ENCODE measurements at regions not wholly inside any gene's neighbourhood (a gene's known extent, or its start where the extent isn't known, plus 50 kb on each side); places are given as distances from the start of the nearest gene placed in this dataset.
"Not testable (repeated sequence)": the region's sequence is repeated elsewhere in the genome, so short reads cannot be mapped to it uniquely, and the experiment has no call there.

GRCh38 chr5:133867851-133868545, 100.4 kb downstream of the C5orf15 start:
- H3K27me3 ChIP-seq (ENCODE audit: control insufficient read depth, insufficient read depth, low read length): peaks cover 9% of the 10 kb centered on the region
- no peak overlapping the region for H3K27ac ChIP-seq (ENCODE audit: low read length)
- no peak for DNase-seq
- no peaks in the 10 kb centered on the region for H3K36me3 ChIP-seq (ENCODE audit: control insufficient read depth, insufficient read depth, low read length)
- H3K4me3 ChIP-seq (ENCODE audit: low read length): no peak overlapping the region
- peaks cover 8% of the 10 kb centered on the region for H3K4me1 ChIP-seq (ENCODE audit: control insufficient read depth, insufficient read depth, low read length)
- H3K9me3 ChIP-seq (ENCODE audit: control insufficient read depth, low read depth, low read length): no peaks in the 10 kb centered on the region
- WGBS (ENCODE audit: insufficient coverage, low lambda C conversion rate): no CpG with 5 or more reads among the region's 10 CpGs

- WGBS (ENCODE audit: insufficient coverage, low lambda C conversion rate): no CpG with 5 or more reads among the region's 4 CpGs
- H3K4me1 ChIP-seq (ENCODE audit: control insufficient read depth, insufficient read depth, low read length): peaks cover 8% of the 10 kb centered on the region
- DNase-seq: no peak
- peaks cover 9% of the 10 kb centered on the region for H3K27me3 ChIP-seq (ENCODE audit: control insufficient read depth, insufficient read depth, low read length)
- H3K4me3 ChIP-seq (ENCODE audit: low read length): no peak overlapping the region
- no peaks in the 10 kb centered on the region for H3K36me3 ChIP-seq (ENCODE audit: control insufficient read depth, insufficient read depth, low read length)
- H3K9me3 ChIP-seq (ENCODE audit: control insufficient read depth, low read depth, low read length): no peaks in the 10 kb centered on the region
- no peak overlapping the region for H3K27ac ChIP-seq (ENCODE audit: low read length)
Measured at GRCh38 chr5:133867341-133867740, 101.1 kb downstream of the C5orf15 start.

- DNase-seq: no peak
- WGBS (ENCODE audit: insufficient coverage, low lambda C conversion rate): no CpG with 5 or more reads among the region's 3 CpGs
- peaks cover 9% of the 10 kb centered on the region for H3K27me3 ChIP-seq (ENCODE audit: control insufficient read depth, insufficient read depth, low read length)
- no peak overlapping the region for H3K4me3 ChIP-seq (ENCODE audit: low read length)
- no peak overlapping the region for H3K27ac ChIP-seq (ENCODE audit: low read length)
- no peaks in the 10 kb centered on the region for H3K9me3 ChIP-seq (ENCODE audit: control insufficient read depth, low read depth, low read length)
- peaks cover 8% of the 10 kb centered on the region for H3K4me1 ChIP-seq (ENCODE audit: control insufficient read depth, insufficient read depth, low read length)
- H3K36me3 ChIP-seq (ENCODE audit: control insufficient read depth, insufficient read depth, low read length): no peaks in the 10 kb centered on the region
Measured at GRCh38 chr5:133866903-133867245, 101.6 kb downstream of the C5orf15 start.

- H3K4me1 ChIP-seq (ENCODE audit: control insufficient read depth, insufficient read depth, low read length): peaks cover 8% of the 10 kb centered on the region
- DNase-seq: no peak
- H3K36me3 ChIP-seq (ENCODE audit: control insufficient read depth, insufficient read depth, low read length): no peaks in the 10 kb centered on the region
- peaks cover 9% of the 10 kb centered on the region for H3K27me3 ChIP-seq (ENCODE audit: control insufficient read depth, insufficient read depth, low read length)
- no peak overlapping the region for H3K27ac ChIP-seq (ENCODE audit: low read length)
- H3K9me3 ChIP-seq (ENCODE audit: control insufficient read depth, low read depth, low read length): no peaks in the 10 kb centered on the region
- no CpG with 5 or more reads among the region's 12 CpGs for WGBS (ENCODE audit: insufficient coverage, low lambda C conversion rate)
- H3K4me3 ChIP-seq (ENCODE audit: low read length): no peak overlapping the region
Measured at GRCh38 chr5:133866160-133866902, 102.1 kb downstream of the C5orf15 start.

- Histone ChIP-seq H3K4me3 (ENCODE audit: low read length) (no peak overlapping the region), H3K36me3 (ENCODE audit: control insufficient read depth, insufficient read depth, low read length) (no peaks in the 10 kb centered on the region), H3K4me1 (ENCODE audit: control insufficient read depth, insufficient read depth, low read length) (peaks cover 5% of the 10 kb centered on the region), H3K27me3 (ENCODE audit: control insufficient read depth, insufficient read depth, low read length) (peaks cover under 1% of the 10 kb centered on the region), H3K27ac (ENCODE audit: low read length) (no peak overlapping the region), H3K9me3 (ENCODE audit: control insufficient read depth, low read depth, low read length) (no peaks in the 10 kb centered on the region)
- no peak for DNase-seq
- 67% methylated on average over 1 of the region's 5 CpGs for WGBS (ENCODE audit: insufficient coverage, low lambda C conversion rate)
Measured at GRCh38 chr5:133865113-133865512, 103.3 kb downstream of the C5orf15 start.

GRCh38 chr5:133864711-133865110, 103.7 kb downstream of the C5orf15 start:
- no peak for DNase-seq
- H3K9me3 ChIP-seq (ENCODE audit: control insufficient read depth, low read depth, low read length): no peaks in the 10 kb centered on the region
- H3K4me1 ChIP-seq (ENCODE audit: control insufficient read depth, insufficient read depth, low read length): peaks cover 5% of the 10 kb centered on the region
- no peak overlapping the region for H3K27ac ChIP-seq (ENCODE audit: low read length)
- no peak overlapping the region for H3K4me3 ChIP-seq (ENCODE audit: low read length)
- H3K27me3 ChIP-seq (ENCODE audit: control insufficient read depth, insufficient read depth, low read length): no peaks in the 10 kb centered on the region
- WGBS (ENCODE audit: insufficient coverage, low lambda C conversion rate): no CpG with 5 or more reads among the region's 5 CpGs
- no peaks in the 10 kb centered on the region for H3K36me3 ChIP-seq (ENCODE audit: control insufficient read depth, insufficient read depth, low read length)

- no peaks in the 10 kb centered on the region for H3K27me3 ChIP-seq (ENCODE audit: control insufficient read depth, insufficient read depth, low read length)
- WGBS (ENCODE audit: insufficient coverage, low lambda C conversion rate): 67% methylated on average over 1 of the region's 11 CpGs
- DNase-seq: no peak
Measured at GRCh38 chr5:133863857-133864585, 104.4 kb downstream of the C5orf15 start.

GRCh38 chr5:133861161-133861737, 107.2 kb downstream of the C5orf15 start:
- WGBS (ENCODE audit: insufficient coverage, low lambda C conversion rate): no CpG with 5 or more reads among the region's 9 CpGs
- peaks cover 16% of the 10 kb centered on the region for H3K9me3 ChIP-seq (ENCODE audit: control insufficient read depth, low read depth, low read length)
- no peaks in the 10 kb centered on the region for H3K36me3 ChIP-seq (ENCODE audit: control insufficient read depth, insufficient read depth, low read length)

More at GRCh38 chr5:133863857-133864585, 104.4 kb downstream of the C5orf15 start:
- Histone ChIP-seq H3K36me3 (ENCODE audit: control insufficient read depth, insufficient read depth, low read length) (no peaks in the 10 kb centered on the region), H3K9me3 (ENCODE audit: control insufficient read depth, low read depth, low read length) (peaks cover 1% of the 10 kb centered on the region), H3K4me1 (ENCODE audit: control insufficient read depth, insufficient read depth, low read length) (no peaks in the 10 kb centered on the region), H3K4me3 (ENCODE audit: low read length) (no peak overlapping the region), H3K27ac (ENCODE audit: low read length) (no peak overlapping the region)

GRCh38 chr5:133859073-133859472, 109.4 kb downstream of the C5orf15 start:
- DNase-seq: no peak
- H3K27ac ChIP-seq (ENCODE audit: low read length): no peak overlapping the region
- H3K4me1 ChIP-seq (ENCODE audit: control insufficient read depth, insufficient read depth, low read length): no peaks in the 10 kb centered on the region
- no peaks in the 10 kb centered on the region for H3K36me3 ChIP-seq (ENCODE audit: control insufficient read depth, insufficient read depth, low read length)
- no peaks in the 10 kb centered on the region for H3K27me3 ChIP-seq (ENCODE audit: control insufficient read depth, insufficient read depth, low read length)
- no peak overlapping the region for H3K4me3 ChIP-seq (ENCODE audit: low read length)
- 50% methylated on average over 2 of the region's 4 CpGs for WGBS (ENCODE audit: insufficient coverage, low lambda C conversion rate)
- peaks cover 16% of the 10 kb centered on the region for H3K9me3 ChIP-seq (ENCODE audit: control insufficient read depth, low read depth, low read length)

More at GRCh38 chr5:133861161-133861737, 107.2 kb downstream of the C5orf15 start:
- DNase-seq: no peak
- no peaks in the 10 kb centered on the region for H3K4me1 ChIP-seq (ENCODE audit: control insufficient read depth, insufficient read depth, low read length)
- H3K4me3 ChIP-seq (ENCODE audit: low read length): no peak overlapping the region
- H3K27ac ChIP-seq (ENCODE audit: low read length): no peak overlapping the region
- H3K27me3 ChIP-seq (ENCODE audit: control insufficient read depth, insufficient read depth, low read length): no peaks in the 10 kb centered on the region

GRCh38 chr5:133857595-133858313, 110.7 kb downstream of the C5orf15 start:
- peaks cover 16% of the 10 kb centered on the region for H3K9me3 ChIP-seq (ENCODE audit: control insufficient read depth, low read depth, low read length)
- not testable (repeated sequence) for DNase-seq; H3K4me3 ChIP-seq (ENCODE audit: low read length); H3K4me1 ChIP-seq (ENCODE audit: control insufficient read depth, insufficient read depth, low read length); H3K27me3 ChIP-seq (ENCODE audit: control insufficient read depth, insufficient read depth, low read length); H3K36me3 ChIP-seq (ENCODE audit: control insufficient read depth, insufficient read depth, low read length); H3K27ac ChIP-seq (ENCODE audit: low read length)
- WGBS (ENCODE audit: insufficient coverage, low lambda C conversion rate): 80% methylated on average over 1 of the region's 44 CpGs
